ENCODE measurements at regions not wholly inside any gene's neighbourhood (a gene's known extent, or its start where the extent isn't known, plus 50 kb on each side); places are given as distances from the start of the nearest gene placed in this dataset.

- H3K4me1 Mint-ChIP-seq, result no peaks in the 10 kb centered on the region
- intact Hi-C loops (cut with micrococcal nuclease), result no loop called here
These were observed 74.9 kb upstream of the TMPRSS2 start for GRCh38 chr21:41582866-41583265.

GRCh38 chr21:41582298-41582840 lies 74.4 kb upstream of the TMPRSS2 start:
- intact Hi-C loops (cut with micrococcal nuclease), result no loop called here
- no peaks in the 10 kb centered on the region for H3K27me3 ChIP-seq (ENCODE audit: control insufficient read depth, insufficient read depth, low read length)
- H3K36me3 Mint-ChIP-seq, result peaks cover 15% of the 10 kb centered on the region
- H3K9me3 Mint-ChIP-seq, result peaks cover 3% of the 10 kb centered on the region in 2 donors
- no peak overlapping the region for H3K4me3 ChIP-seq (ENCODE audit: low read length)
- H3K27ac Mint-ChIP-seq, result no peak overlapping the region
- peaks cover 0 to 7% of the 10 kb centered on the region in 2 donors for H3K27me3 Mint-ChIP-seq (ENCODE audit: low read depth in 2 of 2)
- DNase-seq, result no peak
- ATAC-seq, result no peak
- TF ChIP-seq CTCF (IDR thresholded peaks at IDR 0.05), result no peak
- H3K9me3 ChIP-seq (ENCODE audit: control insufficient read depth, insufficient read depth, low read length), result peaks cover 3% of the 10 kb centered on the region
- H3K4me1 ChIP-seq (ENCODE audit: control insufficient read depth, insufficient read depth, low read length), result no peaks in the 10 kb centered on the region
- H3K36me3 ChIP-seq (ENCODE audit: control insufficient read depth, insufficient read depth, low read length), result no peaks in the 10 kb centered on the region
- no peak overlapping the region for H3K4me3 Mint-ChIP-seq
- 83% methylated on average over 7 of the region's 7 CpGs for WGBS (ENCODE audit: insufficient coverage)
- H3K4me1 Mint-ChIP-seq, result no peaks in the 10 kb centered on the region
- H3K27ac ChIP-seq (ENCODE audit: low read length), result no peak overlapping the region

More at GRCh38 chr21:41582866-41583265, 74.9 kb upstream of the TMPRSS2 start:
- Histone ChIP-seq H3K9me3 (ENCODE audit: control insufficient read depth, insufficient read depth, low read length) (peaks cover 3% of the 10 kb centered on the region), H3K27me3 (ENCODE audit: control insufficient read depth, insufficient read depth, low read length) (no peaks in the 10 kb centered on the region), H3K4me1 (ENCODE audit: control insufficient read depth, insufficient read depth, low read length) (no peaks in the 10 kb centered on the region), H3K4me3 (ENCODE audit: low read length) (no peak overlapping the region), H3K27ac (ENCODE audit: low read length) (no peak overlapping the region), H3K36me3 (ENCODE audit: control insufficient read depth, insufficient read depth, low read length) (no peaks in the 10 kb centered on the region)
- Mint-ChIP-seq H3K9me3 (peaks cover 3% of the 10 kb centered on the region in 2 donors), H3K4me3 (no peak overlapping the region), H3K36me3 (peaks cover 13% of the 10 kb centered on the region), H3K27me3 (ENCODE audit: low read depth in 2 of 2) (peaks cover 0 to 7% of the 10 kb centered on the region in 2 donors), H3K27ac (no peak overlapping the region)
- TF ChIP-seq CTCF (IDR thresholded peaks at IDR 0.05), result no peak
- 84% methylated on average over 5 of the region's 7 CpGs for WGBS (ENCODE audit: insufficient coverage)
- no peak for ATAC-seq
- DNase-seq, result no peak

- no peak overlapping the region for H3K27ac ChIP-seq (ENCODE audit: low read length)
- Mint-ChIP-seq H3K9me3 (peaks cover 3% of the 10 kb centered on the region in 2 donors), H3K4me1 (no peaks in the 10 kb centered on the region), H3K36me3 (peaks cover 15% of the 10 kb centered on the region), H3K27ac (no peak overlapping the region), H3K27me3 (ENCODE audit: low read depth in 2 of 2) (peaks cover 1 to 7% of the 10 kb centered on the region in 2 donors), H3K4me3 (no peak overlapping the region)
- no peak overlapping the region for H3K4me3 ChIP-seq (ENCODE audit: low read length)
- H3K9me3 ChIP-seq (ENCODE audit: control insufficient read depth, insufficient read depth, low read length), result peaks cover 3% of the 10 kb centered on the region
- TF ChIP-seq CTCF (IDR thresholded peaks at IDR 0.05), result no peak
- no peaks in the 10 kb centered on the region for H3K27me3 ChIP-seq (ENCODE audit: control insufficient read depth, insufficient read depth, low read length)
- DNase-seq, result no peak
- intact Hi-C loops (cut with micrococcal nuclease), result no loop called here
- H3K36me3 ChIP-seq (ENCODE audit: control insufficient read depth, insufficient read depth, low read length), result no peaks in the 10 kb centered on the region
- WGBS (ENCODE audit: insufficient coverage), result 86% methylated on average over 14 of the region's 16 CpGs
- ATAC-seq, result no peak
- no peaks in the 10 kb centered on the region for H3K4me1 ChIP-seq (ENCODE audit: control insufficient read depth, insufficient read depth, low read length)
These were observed 73.8 kb upstream of the TMPRSS2 start for GRCh38 chr21:41581592-41582228.
